GM12878 (cell line): ENCODE measurements at regions not wholly inside any gene's neighbourhood (a gene's known extent, or its start where the extent isn't known, plus 50 kb on each side); places are given as distances from the start of the nearest gene placed in this dataset.

ENCODE experiments used
- ATAC-seq: fragments of 200-7000 bp; cut with Tn5 transposase; 3 replicates; pipeline ENCODE4 v1.9.1; 2020; ENCODE audit warnings: mild to moderate bottlenecking, moderate library complexity
- BruUV-seq: library from RNA; stranded (reverse); fragments of 400-500 nt; replicated peaks from 2 replicates; lab custom pipeline; 2021; lab: Mats Ljungman, UMichigan
- CTCF ChIA-PET: fragments of 300-600 bp; sonication (Branson Sonifier 250); formaldehyde crosslinking; extraction: SDS; loops from one replicate; lab custom pipeline; 2021; ENCODE audit warnings: inconsistent platforms; lab: Yijun Ruan, JAX
- POLR2A ChIA-PET: fragments of 350-600 bp; formaldehyde crosslinking; extraction: SDS; loops from one replicate; lab custom pipeline; 2021; ENCODE audit warnings: inconsistent platforms; lab: Charles Lee
- RAD21 ChIA-PET: fragments of 300-600 bp; sonication (Branson Sonifier 250); formaldehyde crosslinking; loops from one replicate; lab custom pipeline; 2023; ENCODE audit warnings: antibody characterized with exemption; ENCODE audit not compliant: unreplicated experiment; lab: Charles Lee
- SMC1A ChIA-PET: fragments of 300-600 bp; sonication (Branson Sonifier 250); formaldehyde crosslinking; loops from one replicate; lab custom pipeline; 2023; ENCODE audit not compliant: unreplicated experiment, uncharacterized antibody; lab: Charles Lee
- DNase-seq: peaks from one replicate; pipeline ENCODE4 v3.0.0-alpha.2; 2011; ENCODE audit warnings: low read depth, low spot score
- FAIRE-seq: peaks from 3 replicates; lab custom pipeline; 2011; peaks lifted over from hg19 to GRCh38; lab: Jason Lieb, UNC
- H2AFZ ChIP-seq: 2 replicates; pipeline ENCODE4 v1.6.0; 2011; ENCODE audit warnings: low read depth, low read length, control low read depth; ENCODE audit not compliant: control insufficient read depth
- H3K27ac ChIP-seq: 2 replicates; pipeline ENCODE4 v1.5.1; 2011; ENCODE audit warnings: control low read depth; ENCODE audit not compliant: control insufficient read depth, insufficient read depth
- H3K27me3 ChIP-seq, 2 experiments: replicated peaks in 1 of 2; 2 replicates each; pipeline versions ENCODE4 v1.6.0 to v1.6.1; 2011; ENCODE audit warnings: low read length in 1 of 2; ENCODE audit not compliant: control insufficient read depth in 2 of 2, insufficient read depth in 2 of 2
- H3K36me3 ChIP-seq, 2 experiments: 2 replicates each; pipeline ENCODE4 v1.5.1; 2011; ENCODE audit warnings: low read length in 1 of 2; ENCODE audit not compliant: control insufficient read depth in 2 of 2, insufficient read depth in 2 of 2
- H3K4me1 ChIP-seq: 2 replicates; pipeline ENCODE4 v1.6.1; 2011; ENCODE audit warnings: mild to moderate bottlenecking, low read length, moderate library complexity, mixed read lengths; ENCODE audit not compliant: control insufficient read depth, insufficient read depth
- H3K4me2 ChIP-seq: 2 replicates; pipeline ENCODE4 v1.6.0; 2011; ENCODE audit warnings: control low read depth; ENCODE audit not compliant: control insufficient read depth, insufficient read depth
- H3K4me3 ChIP-seq: fragments of 200-600 bp; sonication (generic); 2 replicates; pipeline ENCODE4 v1.5.1; 2016
- H3K79me2 ChIP-seq: 2 replicates; pipeline ENCODE4 v1.6.0; 2011; ENCODE audit warnings: low read length; ENCODE audit not compliant: control insufficient read depth, insufficient read depth
- H3K9ac ChIP-seq: 2 replicates; pipeline ENCODE4 v1.8.0; 2011; ENCODE audit warnings: low read length, control low read depth, mixed read lengths; ENCODE audit not compliant: control insufficient read depth, insufficient read depth
- H3K9me3 ChIP-seq: replicated peaks from 3 replicates; pipeline ENCODE4 v1.5.1; 2011; ENCODE audit warnings: mild to moderate bottlenecking, low read length; ENCODE audit not compliant: control insufficient read depth, insufficient read depth
- H4K20me1 ChIP-seq: 2 replicates; pipeline ENCODE4 v1.6.0; 2011; ENCODE audit not compliant: control insufficient read depth, insufficient read depth
- RUNX3 ChIP-seq: IDR thresholded peaks from 2 replicates; pipeline ENCODE4 v1.6.1; 2012; ENCODE audit warnings: low read length, inconsistent platforms
- STAT1 ChIP-seq: fragments of 450-650 bp; conservative IDR thresholded peaks from 2 replicates; pipeline ENCODE4 v1.6.1; 2014; ENCODE audit warnings: antibody characterized with exemption, mild to moderate bottlenecking
- TARDBP ChIP-seq: IDR thresholded peaks from 2 replicates; pipeline ENCODE4 v1.6.1; 2016; ENCODE audit warnings: borderline replicate concordance
- ZBED1 ChIP-seq: IDR thresholded peaks from 2 replicates; pipeline ENCODE4 v1.6.1; 2016; ENCODE audit warnings: borderline replicate concordance
- ZBTB33 ChIP-seq: fragments of 450-650 bp; IDR thresholded peaks from 2 replicates; pipeline ENCODE4 v1.6.1; 2017; ENCODE audit warnings: mild to moderate bottlenecking
- ZBTB4 ChIP-seq: fragments of 450-650 bp; formaldehyde crosslinking; IDR thresholded peaks from 2 replicates; pipeline ENCODE4 v1.4.0; 2022; ENCODE audit warnings: mild to moderate bottlenecking, moderate library complexity
- WGBS: methylation state at CpG from one replicate; pipeline ENCODE4 v1.1.6; 2016; ENCODE audit warnings: low lambda C conversion rate; ENCODE audit not compliant: insufficient replicate concordance, insufficient coverage; ENCODE audit errors: missing lambda C conversion rate; 5-methylcytosine and 5-hydroxymethylcytosine counted together
- in situ Hi-C: fragments of 300-500 bp; cut with MboI; formaldehyde crosslinking; loops from 9 replicates; pipeline ENCODE4 v1.14.3; 2018; ENCODE audit warnings: mixed read lengths
- intact Hi-C: fragments of 100-400 bp; cut with micrococcal nuclease; formaldehyde crosslinking; loops from one replicate; pipeline ENCODE4 v1.14.2; 2022; ENCODE audit not compliant: unreplicated experiment

DNA sequence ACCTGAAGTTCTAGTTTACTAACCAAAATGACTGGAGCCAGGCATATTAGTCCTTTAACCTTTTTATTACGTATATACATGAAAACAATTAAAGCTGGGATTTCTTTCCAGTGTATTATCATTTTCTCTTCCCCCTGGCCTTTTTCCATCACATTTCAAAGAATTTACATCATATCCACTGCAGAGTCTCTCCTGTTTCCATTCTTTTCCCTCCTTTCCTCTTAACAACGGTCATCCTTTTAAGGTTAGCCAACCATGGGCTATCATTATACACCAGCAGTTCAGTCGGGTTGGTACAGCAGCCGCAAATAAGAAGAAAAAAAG lies 104.6 kb downstream of the TFAP2A start:
- in situ Hi-C loops = no loop called here
- H3K27ac ChIP-seq = no peak overlapping the region
- DNase-seq (no peak), ATAC-seq (no peak), FAIRE-seq (no peak)
- BruUV-seq = no TSS peak
- ChIA-PET SMC1A (no interaction called here), CTCF (interaction anchor here (1.0 kb wide), 1 partner anchor 10 kb away, joined by 3 read pairs; no protein-coding TSS in a partner anchor), POLR2A (no interaction called here), RAD21 (no interaction called here)
- H4K20me1 ChIP-seq = no peaks in the 10 kb centered on the region
- no peaks in the 10 kb centered on the region for H3K79me2 ChIP-seq
- H3K27me3 ChIP-seq = no peaks in the 10 kb centered on the region; a peak in 1 of 4 replicates
- H3K4me2 ChIP-seq = no peak overlapping the region
- no peaks in the 10 kb centered on the region for H3K36me3 ChIP-seq
- no peak overlapping the region for H3K9ac ChIP-seq
- no peak overlapping the region for H2AFZ ChIP-seq
- 40% methylated on average over 4 of the region's 4 CpGs for WGBS
- no peak overlapping the region for H3K4me3 ChIP-seq
- intact Hi-C loops = no loop called here
- no peaks in the 10 kb centered on the region for H3K4me1 ChIP-seq
- H3K9me3 ChIP-seq = no peaks in the 10 kb centered on the region
- TF ChIP-seq ZBED1 (no peak), STAT1 (no peak), ZBTB33 (no peak), RUNX3 (no peak), TARDBP (no peak), ZBTB4 (CRISPR knock-in tag) (no peak)
